GM18858 (cell line): ENCODE measurements at regions not wholly inside any gene's neighbourhood (a gene's known extent, or its start where the extent isn't known, plus 50 kb on each side); places are given as distances from the start of the nearest gene placed in this dataset.
"Not testable (repeated sequence)": the region's sequence is repeated elsewhere in the genome, so short reads cannot be mapped to it uniquely, and the experiment has no call there.

Experiments
- ATAC-seq: cut with Tn5 transposase; IDR thresholded peaks from one replicate; pipeline ENCODE4 v1.9.1; 2021; ENCODE audit not compliant: unreplicated experiment

DNA sequence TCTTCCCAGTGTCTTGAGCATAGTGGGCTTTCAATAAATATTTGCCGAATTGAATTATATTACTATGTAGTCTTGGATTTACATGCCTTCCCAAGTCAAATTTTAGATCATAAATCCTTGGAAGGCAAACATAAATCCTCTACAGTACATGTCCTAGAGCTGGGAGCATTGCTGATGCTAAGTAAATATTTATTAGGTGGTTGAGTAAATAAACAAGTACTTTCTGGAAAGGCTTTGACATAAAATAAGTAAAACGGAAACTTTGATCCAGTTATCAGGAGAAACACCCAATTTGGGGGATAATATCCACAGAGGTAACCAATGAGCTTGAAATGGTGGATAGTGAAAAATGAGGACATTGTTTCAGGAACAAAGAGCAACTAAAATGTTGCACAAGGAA is 162.8 kb upstream of the SVIL start:
- no peak for ATAC-seq

GRCh38 chr10:29795850-29796249 is 161.1 kb upstream of the SVIL start:
- no peak for ATAC-seq

DNA sequence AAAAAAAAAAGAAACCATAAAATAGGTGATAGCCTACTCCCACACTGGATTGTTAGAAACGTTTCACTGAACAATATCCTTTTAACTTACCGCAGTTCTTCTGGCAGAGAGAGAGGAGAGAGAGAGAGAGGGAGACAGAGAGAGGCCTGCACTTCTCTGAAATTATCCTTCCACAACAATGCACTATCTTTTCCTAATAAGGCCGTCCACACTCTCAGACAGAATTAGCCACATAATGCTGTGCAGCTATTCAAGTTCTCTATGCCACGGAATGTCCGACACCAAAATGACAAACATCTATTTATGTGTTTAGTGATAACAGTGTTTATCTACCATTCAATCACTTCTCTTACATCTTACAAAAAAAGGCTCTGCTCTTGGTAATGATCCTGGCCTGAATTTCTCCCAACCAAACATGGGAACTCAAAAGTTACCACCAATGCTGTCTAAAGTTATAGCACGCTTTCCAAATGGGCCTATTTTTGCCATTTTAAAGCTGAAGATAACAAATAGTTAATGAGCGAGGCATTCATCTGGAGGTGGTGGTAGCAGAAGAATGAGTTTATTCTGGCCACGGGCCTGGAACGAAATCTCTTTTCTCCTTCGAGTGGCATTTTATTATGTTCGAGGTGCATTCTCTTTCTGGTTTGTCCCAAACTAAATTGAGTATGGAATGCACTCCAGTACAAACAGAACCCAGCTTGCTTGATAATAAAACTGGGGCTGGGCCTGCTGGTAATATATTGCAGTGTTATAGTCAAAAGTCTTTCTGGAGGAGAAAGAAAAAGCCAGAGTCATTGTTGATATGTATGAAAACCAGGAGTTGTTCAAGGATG is 160.2 kb upstream of the SVIL start:
- ATAC-seq, result no peak

DNA sequence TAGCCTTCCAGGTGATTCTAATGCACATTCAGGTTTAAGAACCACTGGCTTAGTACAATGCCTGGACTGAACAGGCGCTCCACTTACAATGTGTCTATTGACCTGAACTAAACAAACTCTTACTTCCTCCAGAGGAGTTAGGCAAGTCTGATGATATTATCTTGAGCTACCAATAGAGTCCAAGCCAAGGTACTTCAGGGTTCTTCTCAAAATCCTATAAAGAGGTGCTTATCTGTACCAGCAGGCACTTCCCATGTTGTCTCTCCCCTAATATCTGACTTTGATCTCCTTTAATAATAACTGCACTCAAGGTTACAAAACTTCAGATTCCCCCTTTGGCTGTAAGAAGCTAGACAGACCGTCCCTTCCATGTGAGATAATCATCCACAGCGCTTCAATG is 157.0 kb upstream of the SVIL start:
- ATAC-seq, result no peak

GRCh38 chr10:29790207-29790606 is 155.4 kb upstream of the SVIL start:
- ATAC-seq, result no peak

GRCh38 chr10:29788113-29788512 is 153.3 kb upstream of the SVIL start:
- ATAC-seq, result no peak

- ATAC-seq, result no peak
Observed at GRCh38 chr10:29785701-29786100, 150.9 kb upstream of the SVIL start.

DNA sequence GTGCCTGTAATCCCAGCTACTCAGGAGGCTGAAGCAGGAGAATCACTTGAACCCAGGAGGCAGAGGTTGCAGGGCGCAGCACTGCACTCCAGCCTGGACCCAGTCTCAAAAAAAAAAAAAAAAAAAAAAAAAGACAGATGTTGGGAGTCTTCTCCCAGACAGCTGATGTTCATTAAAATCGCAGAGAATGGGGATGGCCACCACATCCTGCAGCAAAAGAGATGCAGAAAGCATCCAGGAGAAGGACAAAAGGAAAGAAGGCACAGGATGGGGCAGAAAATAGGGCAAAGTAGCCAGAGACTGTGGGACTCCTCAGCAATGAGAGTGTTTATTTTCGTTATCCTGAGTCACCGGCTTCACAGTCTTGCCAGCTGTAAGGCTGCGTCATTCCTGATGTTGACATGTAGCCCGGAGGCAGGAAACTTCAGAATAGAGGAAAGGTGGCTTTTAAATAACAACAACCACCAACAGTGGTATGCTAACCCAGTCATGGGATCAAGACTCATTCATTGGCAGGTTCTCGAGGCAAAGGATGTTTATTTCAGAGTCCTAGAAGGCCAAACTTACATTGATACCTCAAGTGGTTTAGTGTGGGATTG is 149.5 kb upstream of the SVIL start:
- no peak for ATAC-seq

- no peak for ATAC-seq
Observed at GRCh38 chr10:29783201-29783947, 148.6 kb upstream of the SVIL start.

GRCh38 chr10:29780639-29781038 is 145.9 kb upstream of the SVIL start:
- ATAC-seq, result no peak

DNA sequence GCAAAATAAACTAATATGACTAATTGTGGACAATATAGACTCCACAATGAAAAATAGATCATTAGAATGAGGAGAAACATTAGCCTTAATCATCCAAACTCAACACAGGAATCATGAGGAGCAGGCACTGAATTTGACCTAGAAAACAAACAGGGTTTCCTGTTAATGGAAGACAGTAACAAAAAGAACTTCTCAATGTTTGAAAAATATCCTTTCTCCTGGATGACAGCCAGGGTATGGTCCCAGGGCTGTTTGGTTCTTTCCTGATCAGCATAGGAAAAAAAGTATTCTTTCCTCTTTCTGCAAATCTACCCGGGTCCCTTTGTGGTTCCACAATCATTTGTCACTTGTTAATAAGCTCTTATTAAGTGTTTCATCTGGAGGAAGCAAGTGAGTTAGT is 145.3 kb upstream of the SVIL start:
- no peak for ATAC-seq

GRCh38 chr10:29776246-29776645 is 141.5 kb upstream of the SVIL start:
- ATAC-seq, result no peak

DNA sequence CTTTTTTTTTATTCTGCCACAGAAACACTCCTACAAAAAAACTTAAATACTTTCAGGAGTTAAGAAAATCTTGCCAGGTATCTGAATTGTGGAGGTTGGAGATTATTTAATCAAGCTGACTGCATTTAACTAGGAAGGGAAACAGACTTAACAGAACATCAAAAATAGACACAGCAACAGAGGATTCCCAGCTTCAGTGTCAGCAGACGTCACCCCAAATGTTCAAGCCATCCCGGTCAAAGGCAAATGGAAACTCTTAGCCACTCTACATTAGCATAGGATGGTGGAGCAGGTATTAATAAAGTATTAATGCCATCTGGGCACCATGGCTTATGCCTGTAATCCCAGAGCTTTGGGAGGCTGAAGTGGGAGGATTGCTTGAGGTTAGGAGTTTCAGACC is 139.7 kb upstream of the SVIL start:
- ATAC-seq, result no peak

DNA sequence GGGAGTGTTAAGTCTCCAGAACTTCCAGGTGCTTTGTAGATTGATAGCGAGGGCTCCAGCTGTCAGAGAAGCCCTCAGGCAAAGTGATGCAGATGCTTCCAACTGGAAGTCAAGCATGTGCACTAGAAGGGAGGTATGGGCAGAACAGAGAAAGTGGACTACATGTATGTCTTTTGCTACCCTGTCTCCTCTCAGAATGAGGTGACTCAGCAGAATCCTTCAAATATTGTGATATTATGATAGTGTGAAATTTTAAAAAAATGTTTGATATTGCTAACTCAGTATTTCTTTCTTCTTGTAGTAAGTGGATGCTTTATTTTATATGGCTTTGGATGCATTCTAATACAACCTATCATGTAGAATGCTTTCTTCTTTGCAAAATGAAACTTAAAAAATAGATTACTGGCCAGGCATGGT is 138.9 kb upstream of the SVIL start:
- no peak for ATAC-seq

DNA sequence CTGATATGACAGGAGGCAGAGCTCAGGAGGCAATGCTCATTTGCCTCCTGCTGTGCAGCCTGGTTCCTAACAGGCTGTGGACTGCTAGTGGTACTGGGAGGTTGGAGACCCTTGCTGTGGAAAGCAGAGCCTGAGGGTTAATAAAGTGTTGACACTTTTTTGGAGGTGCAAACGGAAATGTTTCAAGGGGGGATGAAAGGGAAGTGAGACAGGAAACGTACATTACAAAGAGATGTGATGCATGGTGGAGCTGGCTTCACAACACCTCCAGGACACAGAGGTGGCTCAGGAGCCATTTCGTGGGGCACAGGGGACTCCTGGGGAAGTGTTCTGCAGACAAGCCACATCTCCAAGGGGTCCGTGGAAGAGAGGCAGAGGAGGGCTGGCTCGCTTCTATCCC is 137.6 kb upstream of the SVIL start:
- ATAC-seq, result no peak

DNA sequence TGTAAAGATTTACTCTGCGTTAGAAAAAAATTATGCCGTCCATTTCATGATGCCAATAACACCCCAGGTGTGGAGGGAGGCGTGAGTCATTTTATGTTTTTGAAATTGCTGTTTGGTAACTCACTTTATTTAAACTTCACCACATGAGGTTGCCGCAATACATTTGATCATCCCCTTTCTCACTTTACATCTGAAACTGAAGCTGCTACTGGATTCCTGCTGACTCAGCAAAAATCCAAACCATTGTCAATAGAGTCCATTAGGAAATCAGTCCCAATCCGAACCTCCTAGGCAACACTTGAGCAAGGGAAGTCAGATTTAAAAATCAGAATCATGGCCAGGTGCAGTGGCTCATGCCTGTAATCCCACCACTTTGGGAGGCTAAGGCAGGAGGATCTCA is 136.6 kb upstream of the SVIL start:
- no peak for ATAC-seq

GRCh38 chr10:29769277-29769676 is 134.5 kb upstream of the SVIL start:
- not testable (repeated sequence) for ATAC-seq

- ATAC-seq, result no peak
Observed at GRCh38 chr10:29767968-29768367, 133.2 kb upstream of the SVIL start.

DNA sequence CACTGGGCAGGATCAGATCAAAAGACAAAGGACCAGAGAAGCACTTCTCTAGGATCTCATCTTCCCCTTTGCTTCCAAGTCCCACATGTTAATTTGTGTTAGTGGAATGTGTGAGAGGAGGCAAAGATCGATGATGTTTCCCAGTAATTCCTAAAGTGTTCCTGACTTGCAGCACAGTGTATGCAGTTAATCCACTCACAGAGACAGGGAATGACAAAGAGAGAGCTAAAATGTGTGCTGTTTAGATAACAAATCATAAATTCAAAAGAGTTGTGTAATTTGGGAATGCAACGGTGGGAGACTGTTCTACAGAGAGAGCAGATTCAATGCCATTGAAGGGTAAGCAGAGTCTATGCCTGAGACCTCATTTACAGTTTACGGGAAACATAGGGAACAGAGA is 132.0 kb upstream of the SVIL start:
- no peak for ATAC-seq

DNA sequence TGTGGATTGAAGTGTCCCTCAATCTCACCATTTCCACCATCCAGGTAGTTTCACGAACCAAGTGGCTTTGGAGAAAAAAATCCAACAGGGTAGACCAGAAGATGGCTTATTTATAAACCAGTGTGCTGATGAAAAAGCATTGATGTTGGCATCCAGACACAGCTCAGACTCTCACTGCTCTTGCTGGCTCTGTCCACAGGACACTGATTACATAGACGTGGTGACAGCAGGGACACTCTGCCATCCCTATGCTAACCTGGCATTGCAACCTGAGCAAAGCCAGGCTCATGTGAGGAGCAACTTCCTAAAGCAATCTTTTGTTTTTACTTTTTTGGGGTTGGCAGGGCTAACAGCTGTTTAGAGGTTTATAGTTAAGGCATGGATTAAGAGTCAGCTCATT is 130.6 kb upstream of the SVIL start:
- ATAC-seq, result no peak

- ATAC-seq, result no peak
Observed at GRCh38 chr10:29763396-29763795, 128.6 kb upstream of the SVIL start.

GRCh38 chr10:29761916-29762315 is 127.1 kb upstream of the SVIL start:
- ATAC-seq, result no peak
